Mesodermal cell (in vitro differentiated cells): ENCODE measurements at regions not wholly inside any gene's neighbourhood (a gene's known extent, or its start where the extent isn't known, plus 50 kb on each side); places are given as distances from the start of the nearest gene placed in this dataset.

Source experiments
- H3K27ac ChIP-seq: 2 replicates; pipeline ENCODE4 v1.7.0; 2013; ENCODE audit warnings: mild to moderate bottlenecking, low read depth, low read length, moderate library complexity; ENCODE audit not compliant: severe bottlenecking
- H3K36me3 ChIP-seq: 2 replicates; pipeline ENCODE4 v1.7.1; 2013; ENCODE audit warnings: mild to moderate bottlenecking, low read length, moderate library complexity; ENCODE audit not compliant: control insufficient read depth, insufficient read depth
- H3K4me1 ChIP-seq: one replicate; pipeline ENCODE4 v1.7.1; 2013; ENCODE audit warnings: mild to moderate bottlenecking, low read length; ENCODE audit not compliant: insufficient read depth, control insufficient read depth, poor library complexity, severe bottlenecking
- H3K4me3 ChIP-seq: 2 replicates; pipeline ENCODE4 v1.7.0; 2013; ENCODE audit warnings: low read length, control low read depth, mild to moderate bottlenecking; ENCODE audit not compliant: insufficient read depth, poor library complexity, severe bottlenecking; ENCODE audit errors: extremely low read depth
- H3K9me3 ChIP-seq: 2 replicates; pipeline ENCODE4 v1.7.1; 2013; ENCODE audit warnings: mild to moderate bottlenecking, low read length, moderate library complexity; ENCODE audit not compliant: control insufficient read depth
- WGBS, 2 experiments: methylation state at CpG; one replicate each; pipeline ENCODE4 v1.1.5; 2013; ENCODE audit warnings: missing lambda C conversion rate in 2 of 2; ENCODE audit not compliant: insufficient coverage in 2 of 2; 5-methylcytosine and 5-hydroxymethylcytosine counted together

DNA sequence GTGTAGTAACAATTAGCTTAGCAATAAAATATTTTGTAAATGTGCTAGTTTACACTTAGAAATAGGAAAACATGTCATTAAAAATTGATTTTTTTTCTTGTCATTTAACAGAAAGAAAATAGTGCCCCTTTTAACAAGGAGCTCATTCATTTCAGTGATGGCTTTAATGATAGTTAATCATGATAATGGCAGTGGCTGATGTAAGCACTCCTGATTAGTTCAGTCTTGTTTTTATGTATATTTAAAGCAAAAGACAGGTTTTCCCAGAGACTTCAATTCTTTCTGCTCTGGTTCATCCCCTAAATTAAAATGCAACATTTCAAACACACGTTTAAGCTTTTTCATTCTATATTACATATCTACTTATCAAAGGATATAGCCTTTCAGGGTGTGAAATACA, 1039.5 kb upstream of the PCDH7 start:
- no CpG with 5 or more reads among the region's 1 CpG for WGBS, 2 experiments
- H3K4me3 ChIP-seq: no peak overlapping the region
- no peaks in the 10 kb centered on the region for H3K9me3 ChIP-seq
- H3K4me1 ChIP-seq: no peaks in the 10 kb centered on the region
- no peaks in the 10 kb centered on the region for H3K36me3 ChIP-seq
- no peak overlapping the region for H3K27ac ChIP-seq

DNA sequence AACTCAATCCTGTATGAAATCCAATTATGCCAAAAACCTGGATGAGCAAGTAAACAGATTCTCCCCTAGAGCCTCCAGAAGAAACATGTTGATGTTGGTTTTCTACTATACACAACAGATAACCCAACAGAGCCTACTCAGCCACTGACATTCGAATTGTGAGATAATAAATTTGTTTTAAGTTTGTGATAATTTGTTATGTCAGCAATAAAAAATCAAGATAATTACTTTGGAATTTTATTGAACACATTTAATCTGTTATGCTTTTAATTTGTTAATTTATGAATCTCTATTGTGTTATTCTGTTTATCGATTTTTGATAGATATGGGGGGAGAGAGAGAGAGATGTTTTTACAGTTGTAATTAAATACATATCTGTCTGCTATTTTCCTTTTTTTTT, 1016.1 kb upstream of the PCDH7 start:
- Histone ChIP-seq H3K4me1 (no peaks in the 10 kb centered on the region), H3K36me3 (no peaks in the 10 kb centered on the region), H3K4me3 (no peak overlapping the region), H3K9me3 (peaks cover 3% of the 10 kb centered on the region), H3K27ac (no peak overlapping the region)
- no CpG with 5 or more reads among the region's 2 CpGs for WGBS, 2 experiments

DNA sequence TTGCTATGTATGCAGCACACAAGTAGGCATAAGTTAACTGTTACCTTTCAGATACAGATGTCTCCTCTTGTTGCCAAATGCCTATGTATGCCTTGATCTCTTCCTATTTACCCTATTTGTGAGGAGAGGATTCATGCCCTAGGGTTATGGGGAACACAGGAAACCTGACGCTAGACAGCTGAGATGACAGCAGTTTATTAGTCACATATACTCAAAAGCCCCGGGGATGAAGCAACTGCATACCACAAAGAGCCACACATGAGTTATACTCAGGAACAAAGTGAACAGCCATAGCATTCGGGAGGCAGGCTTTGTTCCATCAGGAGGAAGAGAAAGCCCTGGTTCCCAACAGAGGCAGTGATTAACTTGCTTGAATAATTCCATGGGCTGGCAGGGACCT, 1011.7 kb upstream of the PCDH7 start:
- peaks cover 3% of the 10 kb centered on the region for H3K9me3 ChIP-seq
- H3K4me1 ChIP-seq: no peaks in the 10 kb centered on the region
- no peaks in the 10 kb centered on the region for H3K36me3 ChIP-seq
- H3K27ac ChIP-seq: no peak overlapping the region
- H3K4me3 ChIP-seq: no peak overlapping the region
- 100% methylated on average over 1 of the region's 3 CpGs; no CpG with 5 or more reads in 1 of the 2 experiments for WGBS, 2 experiments

DNA sequence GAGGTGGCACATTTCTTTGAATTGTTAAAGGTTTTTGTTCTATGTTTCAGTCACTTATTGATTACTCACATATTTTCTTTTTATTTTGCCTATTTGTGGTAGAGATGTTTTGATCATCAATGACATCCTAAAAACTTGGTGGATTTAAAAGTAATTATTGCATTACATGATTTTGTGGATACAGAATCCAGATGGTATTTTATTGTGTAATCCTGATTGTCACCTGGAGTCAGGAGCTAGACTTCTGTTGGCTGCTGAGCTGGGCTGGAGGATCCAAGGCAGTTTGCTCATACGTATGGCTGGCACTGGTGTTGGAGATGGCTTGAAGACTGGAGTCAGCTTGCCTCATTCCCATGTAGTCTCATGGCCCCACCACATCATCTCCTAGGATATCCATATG, 1009.6 kb upstream of the PCDH7 start:
- H3K9me3 ChIP-seq: peaks cover 3% of the 10 kb centered on the region
- 83% methylated on average over 1 of the region's 1 CpG; no CpG with 5 or more reads in 1 of the 2 experiments for WGBS, 2 experiments
- H3K36me3 ChIP-seq: no peaks in the 10 kb centered on the region
- no peak overlapping the region for H3K4me3 ChIP-seq
- no peak overlapping the region for H3K27ac ChIP-seq
- no peaks in the 10 kb centered on the region for H3K4me1 ChIP-seq

DNA sequence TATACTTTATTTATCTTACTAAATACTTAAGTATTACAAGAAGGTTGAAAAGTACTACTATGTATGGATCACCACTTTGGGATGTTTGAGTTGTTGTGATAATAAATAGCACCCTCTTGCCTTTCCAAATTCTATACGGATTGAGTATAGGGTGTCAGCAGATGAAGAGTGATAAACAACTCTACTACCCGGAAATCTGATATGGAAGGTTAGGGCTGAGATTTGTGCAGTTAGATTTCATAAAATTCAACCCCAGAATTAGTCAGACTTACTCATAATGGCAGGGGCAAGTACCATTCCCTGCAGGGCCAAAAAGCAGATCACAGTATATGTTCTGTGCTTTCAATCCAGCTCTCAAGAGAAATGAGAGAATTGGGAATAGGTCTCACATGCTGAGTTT, 1008.9 kb upstream of the PCDH7 start:
- Histone ChIP-seq H3K4me3 (no peak overlapping the region), H3K36me3 (no peaks in the 10 kb centered on the region), H3K27ac (no peak overlapping the region), H3K9me3 (peaks cover 3% of the 10 kb centered on the region), H3K4me1 (no peaks in the 10 kb centered on the region)
- no CpG with 5 or more reads among the region's 2 CpGs for WGBS, 2 experiments

DNA sequence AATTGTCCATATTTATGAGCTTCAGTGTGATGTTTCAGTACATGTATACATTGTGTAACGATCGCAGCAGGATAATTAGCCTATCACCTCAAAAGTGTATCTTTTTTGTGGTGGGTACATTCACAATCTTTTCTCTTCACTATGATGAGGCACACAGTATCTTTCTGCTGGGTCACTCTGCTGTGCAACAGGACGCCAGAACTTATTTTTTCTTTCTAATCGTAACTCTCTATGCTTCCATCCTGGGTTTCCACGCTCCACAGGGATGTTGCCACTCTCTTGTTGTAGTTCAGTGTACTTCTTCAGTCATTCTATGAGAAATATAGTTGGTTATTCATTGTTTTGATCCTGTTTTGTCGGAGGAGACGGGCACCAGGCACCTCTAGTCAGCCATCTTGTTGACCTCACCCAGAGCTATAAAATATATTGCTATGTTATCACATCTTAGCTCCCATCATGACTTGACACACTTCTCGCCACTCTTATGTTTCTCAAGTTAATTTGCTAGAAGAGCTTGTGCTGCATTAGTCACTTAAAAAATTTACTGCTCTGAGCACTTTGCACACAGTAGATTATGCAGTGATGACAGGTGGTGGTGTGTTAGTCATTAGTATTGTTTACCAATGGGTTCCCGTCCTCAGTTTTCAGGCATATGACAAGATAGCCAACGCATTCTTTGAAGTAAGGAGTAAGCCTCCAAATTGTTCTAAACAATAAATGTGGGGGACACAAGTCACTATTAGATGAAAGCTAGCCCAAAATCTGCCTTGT, 1002.7 kb upstream of the PCDH7 start:
- no peaks in the 10 kb centered on the region for H3K4me1 ChIP-seq
- H3K4me3 ChIP-seq: no peak overlapping the region
- 94 to 100% methylated on average over 2 to 3 of the region's 10 CpGs for WGBS, 2 experiments
- H3K27ac ChIP-seq: no peak overlapping the region
- no peaks in the 10 kb centered on the region for H3K9me3 ChIP-seq
- H3K36me3 ChIP-seq: no peaks in the 10 kb centered on the region

DNA sequence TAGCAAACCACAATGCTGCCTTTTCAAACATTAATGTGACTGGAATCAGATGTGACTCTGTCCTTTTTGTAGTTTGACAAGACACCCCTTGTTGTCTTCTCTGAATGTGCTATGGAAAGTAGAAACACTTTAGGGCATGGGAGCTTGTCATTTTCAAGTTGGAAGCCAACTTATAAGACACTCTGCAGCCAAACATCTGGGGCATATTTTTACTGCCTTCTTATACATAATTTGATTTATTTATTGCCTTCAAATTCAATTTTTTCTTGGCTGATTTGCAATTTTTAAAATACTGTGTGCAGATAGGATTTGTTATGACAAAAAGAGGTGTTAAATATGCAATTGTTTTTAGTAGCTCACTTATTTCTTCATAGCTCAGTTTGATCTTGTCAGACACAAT, 1002.0 kb upstream of the PCDH7 start:
- Histone ChIP-seq H3K9me3 (no peaks in the 10 kb centered on the region), H3K36me3 (no peaks in the 10 kb centered on the region), H3K4me1 (no peaks in the 10 kb centered on the region), H3K4me3 (no peak overlapping the region), H3K27ac (no peak overlapping the region)

DNA sequence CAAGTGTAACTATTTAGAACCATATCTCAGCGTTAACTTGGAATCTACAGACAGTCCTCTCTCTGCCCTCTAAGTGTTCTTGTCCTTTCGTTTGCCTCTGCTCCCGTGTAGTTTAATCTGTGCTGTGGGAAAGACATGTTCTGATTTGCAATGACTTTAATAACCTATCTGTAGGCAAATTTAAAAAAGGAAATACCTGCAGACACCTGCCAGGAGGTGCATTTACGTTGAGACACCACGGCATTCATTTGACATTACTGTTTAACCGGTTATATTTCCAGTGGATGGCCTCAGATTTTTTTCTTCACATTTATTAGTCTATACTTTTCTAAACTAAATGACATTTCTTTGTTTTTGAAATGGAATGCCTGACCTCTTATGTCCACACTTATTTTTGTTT, 997.9 kb upstream of the PCDH7 start:
- Histone ChIP-seq H3K36me3 (no peaks in the 10 kb centered on the region), H3K4me1 (no peaks in the 10 kb centered on the region), H3K27ac (no peak overlapping the region), H3K9me3 (no peaks in the 10 kb centered on the region), H3K4me3 (no peak overlapping the region)
- WGBS, 2 experiments: 87 to 100% methylated on average over 2 to 3 of the region's 6 CpGs

DNA sequence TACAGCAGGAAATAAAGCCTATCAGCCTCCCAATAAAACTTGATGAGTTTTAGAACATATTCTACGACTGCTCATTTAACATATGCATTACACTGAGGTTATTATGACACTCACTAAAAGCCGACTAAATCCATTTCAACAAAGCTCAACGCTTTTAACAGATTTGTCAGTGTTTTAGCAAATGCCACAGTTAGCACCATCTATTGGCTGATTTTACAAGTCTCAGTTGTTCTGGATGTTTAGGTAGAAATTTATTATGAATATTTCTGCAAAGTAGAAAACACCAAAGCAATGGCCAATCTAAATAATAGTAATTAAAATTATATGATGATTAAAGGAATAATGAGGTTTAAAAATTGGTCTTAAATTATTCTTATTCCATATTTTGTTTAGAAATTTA, 993.2 kb upstream of the PCDH7 start:
- H3K36me3 ChIP-seq: no peaks in the 10 kb centered on the region
- H3K4me1 ChIP-seq: no peaks in the 10 kb centered on the region
- H3K27ac ChIP-seq: no peak overlapping the region
- 86 to 100% methylated on average over 1 of the region's 3 CpGs for WGBS, 2 experiments
- no peak overlapping the region for H3K4me3 ChIP-seq
- no peaks in the 10 kb centered on the region for H3K9me3 ChIP-seq

DNA sequence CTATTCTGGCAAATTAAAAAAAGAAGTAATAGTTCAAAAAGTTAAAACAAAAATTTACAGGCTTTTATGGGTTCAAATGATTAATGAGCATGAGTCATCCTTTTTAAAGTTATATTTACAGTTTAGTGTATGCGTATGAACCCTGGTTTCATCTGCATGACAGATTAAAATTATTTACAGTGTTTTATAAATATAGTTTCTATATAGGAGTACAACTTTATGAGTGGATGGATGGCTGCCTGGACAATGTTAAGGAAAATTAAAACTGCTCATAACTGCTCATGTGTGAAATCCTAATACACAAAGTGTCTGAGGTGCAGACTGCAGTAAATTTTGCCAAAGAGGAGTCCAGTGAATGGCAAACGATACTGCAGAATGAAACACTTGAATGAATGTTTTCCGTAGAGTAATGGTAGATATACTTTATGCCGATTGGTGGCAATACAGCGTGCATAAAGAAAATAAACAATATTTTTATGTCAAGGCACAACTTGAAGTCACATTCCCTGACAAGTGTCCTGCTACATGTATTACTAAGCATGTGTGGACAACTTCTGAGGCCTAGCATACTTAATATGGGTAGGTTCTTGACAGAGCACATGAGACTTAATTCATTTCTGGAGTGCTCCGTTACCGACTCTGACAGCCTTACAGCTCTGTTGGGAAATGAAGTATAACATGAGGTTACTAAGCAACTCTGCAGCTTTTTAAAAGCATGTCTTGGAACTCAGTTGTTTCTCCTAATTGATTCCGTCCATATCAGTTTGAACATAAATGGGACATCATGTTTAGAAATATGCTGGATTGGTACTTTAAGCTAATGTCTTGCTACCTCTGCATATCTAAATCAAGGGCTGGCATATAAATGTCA, 985.6 kb upstream of the PCDH7 start:
- H3K9me3 ChIP-seq: no peaks in the 10 kb centered on the region
- no peaks in the 10 kb centered on the region for H3K36me3 ChIP-seq
- H3K4me1 ChIP-seq: no peaks in the 10 kb centered on the region
- WGBS, 2 experiments: 80 to 90% methylated on average over 1 to 3 of the region's 8 CpGs
- H3K4me3 ChIP-seq: no peak overlapping the region
- no peak overlapping the region for H3K27ac ChIP-seq

DNA sequence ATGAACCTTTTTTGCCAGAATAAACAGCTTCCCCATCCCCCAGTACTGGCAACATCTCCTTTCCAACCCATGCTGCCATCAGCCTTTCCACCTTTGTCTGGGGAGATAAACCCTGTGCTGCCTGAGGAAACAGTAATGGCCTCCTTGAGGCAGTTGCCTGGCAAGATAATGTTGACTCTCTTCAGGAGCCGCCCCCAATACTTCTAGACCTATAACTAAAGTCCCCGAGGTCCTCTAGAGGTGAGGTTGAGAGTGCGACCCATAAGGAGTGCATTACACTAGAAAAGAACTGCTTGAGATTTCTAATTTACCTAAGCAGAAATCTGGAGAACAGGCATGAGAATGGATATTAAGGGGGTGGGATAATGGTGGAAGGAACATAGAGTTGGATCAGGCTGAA, 963.2 kb upstream of the PCDH7 start:
- H3K4me3 ChIP-seq: no peak overlapping the region

More for the DNA sequence above, 963.2 kb upstream of the PCDH7 start:
- H3K9me3 ChIP-seq: no peaks in the 10 kb centered on the region
- WGBS, 2 experiments: no CpG with 5 or more reads among the region's 3 CpGs
- H3K36me3 ChIP-seq: no peaks in the 10 kb centered on the region
- no peak overlapping the region for H3K27ac ChIP-seq
- no peaks in the 10 kb centered on the region for H3K4me1 ChIP-seq
